NCI-H69 (cell line): ENCODE measurements at regions not wholly inside any gene's neighbourhood (a gene's known extent, or its start where the extent isn't known, plus 50 kb on each side); places are given as distances from the start of the nearest gene placed in this dataset.

Source experiments
- DNase-seq: peaks from one replicate; lab custom pipeline; 2025; lab: John Stamatoyannopoulos, UW

GRCh38 chr18:61756244-61756643, 136.6 kb downstream of the RNF152 start:
- no peak for DNase-seq

DNA sequence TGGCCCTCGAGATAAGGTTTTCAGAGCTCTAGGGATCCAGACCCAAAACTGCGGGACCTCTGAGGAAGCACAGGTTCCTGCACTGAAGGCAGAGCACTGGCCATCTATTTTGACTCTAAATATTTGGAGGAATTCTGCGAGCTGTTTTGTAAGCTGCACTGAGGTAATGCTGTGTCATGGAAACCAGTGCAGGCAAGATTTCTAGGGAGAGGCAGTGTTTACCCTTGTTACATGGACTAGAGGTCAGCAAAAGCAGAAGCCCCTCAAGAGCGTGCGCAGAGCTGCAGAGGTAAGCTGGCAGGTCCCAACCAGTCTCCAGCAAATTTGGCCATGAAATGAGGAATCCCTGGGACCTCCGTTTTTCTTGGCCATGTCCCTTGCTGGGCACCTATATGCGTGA, 137.3 kb downstream of the RNF152 start:
- DNase-seq: no peak

- DNase-seq: no peak
Measured at GRCh38 chr18:61754039-61754583, 138.7 kb downstream of the RNF152 start.

GRCh38 chr18:61753373-61753772, 139.4 kb downstream of the RNF152 start:
- DNase-seq: no peak

DNA sequence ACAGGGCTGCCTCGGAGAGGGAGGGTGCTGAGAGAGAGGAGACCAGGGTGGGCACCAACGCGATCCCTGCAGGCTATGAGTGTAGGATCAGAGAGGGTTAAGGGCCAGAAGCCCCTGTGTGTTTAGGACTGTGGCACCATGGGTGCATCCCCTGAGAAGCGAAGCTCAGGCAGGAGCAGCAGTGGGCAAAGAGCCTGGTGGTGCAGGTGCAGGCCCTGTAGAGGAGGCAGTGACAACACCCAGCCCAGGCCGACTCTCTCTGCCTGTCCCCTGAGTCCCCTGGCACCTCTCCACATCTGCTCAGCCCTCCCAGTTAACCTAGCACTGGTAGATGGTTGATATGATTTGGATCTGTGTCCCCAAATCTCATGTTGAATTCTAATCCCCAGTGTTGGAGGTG, 139.8 kb downstream of the RNF152 start:
- DNase-seq: no peak

- no peak for DNase-seq
Measured at GRCh38 chr18:61750840-61751668, 141.8 kb downstream of the RNF152 start.

GRCh38 chr18:61749546-61749945, 143.3 kb downstream of the RNF152 start:
- no peak for DNase-seq

GRCh38 chr18:61749031-61749430, 143.8 kb downstream of the RNF152 start:
- DNase-seq: no peak

DNA sequence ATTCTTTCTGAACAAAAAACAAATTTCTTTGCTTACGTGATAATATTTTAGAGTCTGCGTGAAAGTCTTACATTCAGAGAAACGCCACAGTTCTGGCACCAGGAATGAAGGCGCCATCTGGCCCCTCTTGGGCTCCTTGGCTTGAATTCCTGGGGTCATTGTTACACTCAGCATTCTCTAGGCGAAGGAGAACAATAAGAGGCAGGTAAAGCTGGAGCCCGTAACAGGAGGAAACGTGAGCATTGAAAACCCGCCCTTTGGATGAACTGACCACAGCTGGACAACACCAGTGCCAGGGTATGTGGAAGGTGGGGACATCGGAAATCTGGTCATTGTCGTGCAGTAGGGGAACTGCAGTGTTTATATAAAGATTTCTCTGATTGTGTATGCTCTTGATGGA, 144.8 kb downstream of the RNF152 start:
- DNase-seq: no peak

DNA sequence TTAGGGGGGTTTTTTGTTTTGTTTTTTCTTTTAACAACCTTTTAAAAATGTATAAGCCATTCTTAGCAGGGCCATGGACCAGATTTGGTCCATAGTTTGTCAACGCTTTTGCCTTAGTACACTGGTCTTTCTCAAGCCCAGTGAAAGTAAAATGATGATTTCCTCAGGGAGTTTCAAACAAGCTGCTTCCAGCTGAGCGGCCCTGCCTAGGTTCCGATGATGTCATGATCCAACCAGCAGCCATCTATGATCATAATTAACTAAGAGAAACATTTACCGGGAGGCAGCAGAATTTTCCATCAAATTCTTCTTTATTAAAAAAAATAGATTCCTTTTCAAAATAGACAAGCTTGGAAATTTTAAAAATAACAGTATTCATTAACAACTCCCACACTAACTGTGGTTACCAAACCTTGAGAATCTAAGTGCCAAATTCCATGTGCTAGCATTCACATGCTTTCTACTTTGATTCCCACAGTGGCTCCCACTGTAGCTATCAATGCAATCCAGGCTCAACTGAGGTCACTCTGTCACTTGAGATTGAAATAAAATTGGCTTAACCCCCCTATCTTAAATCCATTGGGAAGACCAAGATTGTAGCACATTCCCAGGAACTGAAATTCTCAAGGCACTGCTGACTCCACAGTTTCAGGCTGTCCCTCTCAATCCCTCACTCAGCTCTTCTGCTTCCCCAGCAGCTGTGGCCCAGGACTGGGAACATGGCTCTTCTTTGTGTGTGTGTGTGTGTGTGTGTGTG, 148.9 kb downstream of the RNF152 start:
- DNase-seq: peak; percentile 22

GRCh38 chr18:61742565-61743429, 150.0 kb downstream of the RNF152 start:
- DNase-seq: no peak

GRCh38 chr18:61741881-61742454, 150.8 kb downstream of the RNF152 start:
- no peak for DNase-seq

DNA sequence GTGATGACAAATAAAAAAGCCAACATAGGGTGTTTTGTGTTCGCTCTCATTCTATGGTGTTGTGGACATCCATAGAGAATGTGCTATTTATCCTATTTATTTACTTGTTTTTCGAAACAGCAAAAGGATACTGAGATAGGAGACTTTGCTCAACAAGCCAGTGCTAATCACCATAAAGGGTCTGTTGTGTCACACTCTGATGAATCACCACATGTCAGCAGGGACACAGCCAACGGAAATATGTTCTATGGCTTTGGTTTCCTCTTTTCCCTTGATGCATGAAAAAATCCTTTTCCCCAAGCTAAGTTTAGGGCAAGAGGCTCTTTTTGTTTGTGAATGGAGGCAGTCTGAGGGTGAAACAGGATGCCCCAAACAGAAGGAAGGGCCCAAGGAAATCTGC, 154.3 kb downstream of the RNF152 start:
- no peak for DNase-seq

DNA sequence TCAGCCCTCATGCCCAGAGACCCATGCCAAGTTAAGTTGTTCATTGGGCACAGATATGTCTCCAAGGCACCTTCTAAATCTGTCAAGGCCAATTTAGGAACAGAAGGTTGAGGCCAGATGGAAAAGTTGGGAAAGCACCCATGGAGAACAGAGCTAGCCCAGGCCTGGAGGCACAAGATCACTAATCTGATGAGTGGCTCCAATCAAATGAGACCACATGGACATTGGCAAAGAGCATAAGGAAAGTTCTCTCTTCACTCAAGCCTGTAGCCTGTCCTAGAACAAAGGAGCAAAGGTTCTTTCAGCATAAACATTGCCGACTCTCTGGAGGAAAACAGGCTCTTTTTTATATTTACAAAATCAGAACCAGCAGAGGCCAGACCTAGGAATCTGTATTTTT, 154.8 kb downstream of the RNF152 start:
- DNase-seq: no peak

DNA sequence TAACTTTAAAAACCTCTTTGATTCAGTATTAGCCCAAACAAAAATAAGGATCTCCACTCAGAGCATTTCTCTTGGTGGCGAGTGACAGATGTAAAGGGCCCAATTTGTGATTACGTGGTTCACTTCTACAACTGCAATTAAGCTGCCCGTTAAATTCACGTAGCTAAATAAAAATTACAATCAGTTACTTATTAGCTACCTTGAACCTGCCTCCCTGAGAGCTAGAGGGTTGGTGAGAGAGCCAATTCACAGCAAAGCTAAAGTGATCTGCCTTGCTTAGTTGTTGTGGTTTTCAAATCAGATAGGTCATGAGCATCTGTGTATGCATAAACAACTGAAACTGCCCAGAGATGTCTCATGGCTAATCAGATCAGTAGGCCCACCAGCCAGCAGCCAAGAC, 156.7 kb downstream of the RNF152 start:
- DNase-seq: peak; percentile 59

DNA sequence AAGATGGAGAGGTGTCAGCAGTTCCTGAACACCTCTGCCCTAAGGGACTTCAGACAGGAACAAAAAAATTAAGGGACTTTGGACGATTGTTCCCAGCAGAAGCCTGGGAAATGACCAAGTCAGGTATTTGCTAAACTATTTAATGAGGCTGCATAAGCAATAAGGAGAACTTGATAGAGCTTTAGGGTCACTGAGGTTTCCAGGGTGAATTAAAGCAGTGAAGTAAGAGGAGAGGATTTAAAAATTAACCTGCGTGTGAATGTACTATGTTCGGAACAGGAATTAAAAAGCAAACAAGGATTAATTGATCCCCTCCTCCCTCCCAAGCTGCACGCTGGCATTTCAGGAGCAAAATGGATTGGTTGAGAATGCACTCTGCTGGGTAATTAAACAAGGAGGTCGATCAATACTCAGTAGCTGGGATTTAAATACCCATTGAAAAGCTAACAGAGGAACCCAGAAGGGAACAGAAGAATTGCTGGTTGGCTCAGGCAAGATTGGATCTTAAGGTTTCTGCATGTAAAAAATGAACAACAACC, 157.2 kb downstream of the RNF152 start:
- DNase-seq: peak; percentile 67

- no peak for DNase-seq
Measured at GRCh38 chr18:61734396-61734795, 158.4 kb downstream of the RNF152 start.

DNA sequence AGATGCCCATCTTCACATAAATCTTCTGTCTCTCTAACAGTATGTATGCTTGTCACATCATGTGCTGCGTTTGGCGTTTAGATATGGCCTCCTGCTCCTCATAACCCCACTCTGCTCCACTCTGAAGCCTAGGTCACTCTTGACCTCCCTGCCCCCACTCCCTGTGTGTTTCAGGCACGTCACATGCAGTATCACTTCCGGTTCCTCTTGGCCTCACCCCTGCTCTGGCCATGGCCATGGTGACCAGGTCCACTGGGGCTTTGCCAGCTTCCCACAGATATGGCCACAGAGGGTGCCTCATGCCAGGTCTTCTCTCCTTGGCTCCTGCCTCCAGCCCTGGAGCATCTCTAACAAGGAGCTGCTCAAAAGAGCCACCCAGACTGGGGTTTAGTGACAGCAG, 160.0 kb downstream of the RNF152 start:
- DNase-seq: no peak

- DNase-seq: no peak
Measured at GRCh38 chr18:61731693-61732376, 161.0 kb downstream of the RNF152 start.

GRCh38 chr18:61731178-61731577, 161.6 kb downstream of the RNF152 start:
- DNase-seq: no peak

DNA sequence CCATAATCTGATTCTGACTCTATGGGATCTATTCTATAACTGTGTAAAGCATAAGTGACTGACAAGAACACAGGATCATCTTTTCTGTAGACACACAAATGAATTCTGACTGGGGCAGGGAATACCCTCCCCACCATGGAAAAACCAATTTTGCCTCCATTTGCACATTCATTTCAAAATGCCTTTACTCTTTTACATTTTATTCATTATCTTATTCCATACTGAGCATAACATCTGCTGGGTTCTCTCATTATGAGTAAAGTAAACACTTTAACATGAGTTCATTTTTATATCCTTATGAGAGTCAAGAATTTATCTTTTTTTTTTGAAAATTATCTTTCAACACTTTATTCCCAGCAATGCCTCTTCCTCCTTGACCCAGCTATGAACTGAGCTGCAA, 163.5 kb downstream of the RNF152 start:
- no peak for DNase-seq
